Astrocyte of the spinal cord (primary cell): ENCODE measurements at regions not wholly inside any gene's neighbourhood (a gene's known extent, or its start where the extent isn't known, plus 50 kb on each side); places are given as distances from the start of the nearest gene placed in this dataset.

ENCODE experiments used
- DNase-seq: peaks from one replicate; pipeline ENCODE4 v3.0.0; 2011; ENCODE audit warnings: low read depth, low spot score
- H3K4me3 ChIP-seq: 2 replicates; pipeline ENCODE4 v1.5.1; 2011; ENCODE audit warnings: low read depth, mild to moderate bottlenecking, low read length, moderate library complexity
- in situ Hi-C: cut with HindIII; loops from 2 replicates; pipeline ENCODE4 v1.10.0; 2017; ENCODE audit warnings: low sequenced_read_pairs
- TF ChIP-seq, protein P1 (sequence below): IDR thresholded peaks from 2 replicates; pipeline ENCODE4 v1.5.1; 2012; ENCODE audit warnings: low read depth, mild to moderate bottlenecking, low read length, inconsistent platforms

DNA sequence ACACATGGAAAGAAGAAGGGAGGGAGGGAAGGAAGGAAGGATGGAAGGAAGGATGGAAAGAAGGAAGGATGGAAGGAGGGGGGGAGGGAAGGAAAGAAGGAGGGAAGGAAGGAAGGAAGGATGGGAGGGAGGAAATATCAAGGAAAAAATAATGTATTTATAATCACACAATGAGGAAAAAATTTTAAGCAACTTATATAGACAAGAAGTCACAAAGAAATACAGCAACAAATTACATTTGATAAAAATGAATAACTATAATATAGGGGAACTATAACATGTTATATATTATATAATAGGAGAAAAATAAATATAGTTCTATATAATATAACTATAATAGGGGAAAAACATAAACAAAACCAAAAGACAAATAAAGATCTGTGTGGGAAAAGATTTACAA, 441.8 kb downstream of the LRATD1 start:
- in situ Hi-C loops, result no loop called here
- no peak for DNase-seq
- no peak overlapping the region for H3K4me3 ChIP-seq
- TF ChIP-seq, protein P1, sequence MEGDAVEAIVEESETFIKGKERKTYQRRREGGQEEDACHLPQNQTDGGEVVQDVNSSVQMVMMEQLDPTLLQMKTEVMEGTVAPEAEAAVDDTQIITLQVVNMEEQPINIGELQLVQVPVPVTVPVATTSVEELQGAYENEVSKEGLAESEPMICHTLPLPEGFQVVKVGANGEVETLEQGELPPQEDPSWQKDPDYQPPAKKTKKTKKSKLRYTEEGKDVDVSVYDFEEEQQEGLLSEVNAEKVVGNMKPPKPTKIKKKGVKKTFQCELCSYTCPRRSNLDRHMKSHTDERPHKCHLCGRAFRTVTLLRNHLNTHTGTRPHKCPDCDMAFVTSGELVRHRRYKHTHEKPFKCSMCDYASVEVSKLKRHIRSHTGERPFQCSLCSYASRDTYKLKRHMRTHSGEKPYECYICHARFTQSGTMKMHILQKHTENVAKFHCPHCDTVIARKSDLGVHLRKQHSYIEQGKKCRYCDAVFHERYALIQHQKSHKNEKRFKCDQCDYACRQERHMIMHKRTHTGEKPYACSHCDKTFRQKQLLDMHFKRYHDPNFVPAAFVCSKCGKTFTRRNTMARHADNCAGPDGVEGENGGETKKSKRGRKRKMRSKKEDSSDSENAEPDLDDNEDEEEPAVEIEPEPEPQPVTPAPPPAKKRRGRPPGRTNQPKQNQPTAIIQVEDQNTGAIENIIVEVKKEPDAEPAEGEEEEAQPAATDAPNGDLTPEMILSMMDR, result no peak

DNA sequence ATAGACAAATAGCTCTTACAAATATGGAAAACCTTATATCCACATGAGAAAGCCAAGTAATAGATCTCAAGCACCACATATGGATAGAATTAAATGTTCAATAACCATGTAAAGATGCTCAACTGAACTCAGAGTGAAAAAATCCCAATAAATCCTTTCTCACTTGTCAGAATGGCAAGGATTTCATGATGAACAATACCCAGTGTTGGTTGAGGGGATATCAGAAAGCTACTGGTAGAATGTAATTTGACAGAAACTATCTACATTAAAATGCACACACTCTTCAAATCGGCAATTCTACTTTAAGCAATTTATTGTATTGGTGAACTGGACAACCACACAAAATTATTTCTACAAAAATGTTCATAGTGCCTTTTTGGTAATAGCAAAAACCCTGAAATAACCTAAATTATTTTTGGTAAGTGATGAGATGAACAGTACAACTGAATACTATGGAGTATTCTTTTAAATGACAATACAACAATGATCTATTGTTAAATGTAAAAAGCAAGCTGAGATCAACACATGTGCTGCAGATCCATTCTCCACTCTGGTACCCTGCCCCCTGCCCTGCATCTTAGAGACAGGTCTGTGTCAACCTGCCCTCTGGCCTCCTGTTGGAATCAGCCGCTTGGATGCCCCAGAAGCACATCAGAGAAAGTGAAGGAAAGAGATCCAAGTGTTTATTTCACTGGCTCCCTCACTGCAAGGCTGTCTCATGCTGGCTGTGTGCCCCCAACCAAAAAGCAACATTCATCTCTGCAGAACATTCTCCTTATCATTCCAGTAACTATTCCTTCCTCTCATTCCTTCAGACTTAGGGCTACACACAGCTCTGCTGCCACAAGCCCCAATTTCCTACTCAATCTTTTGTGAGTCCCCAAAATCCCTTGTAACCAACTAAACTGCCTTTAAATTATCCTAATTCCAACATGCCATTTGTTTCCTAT, 442.5 kb downstream of the LRATD1 start:
- TF ChIP-seq, protein P1, result no peak
- no peak for DNase-seq
- H3K4me3 ChIP-seq, result no peak overlapping the region
- in situ Hi-C loops, result no loop called here

DNA sequence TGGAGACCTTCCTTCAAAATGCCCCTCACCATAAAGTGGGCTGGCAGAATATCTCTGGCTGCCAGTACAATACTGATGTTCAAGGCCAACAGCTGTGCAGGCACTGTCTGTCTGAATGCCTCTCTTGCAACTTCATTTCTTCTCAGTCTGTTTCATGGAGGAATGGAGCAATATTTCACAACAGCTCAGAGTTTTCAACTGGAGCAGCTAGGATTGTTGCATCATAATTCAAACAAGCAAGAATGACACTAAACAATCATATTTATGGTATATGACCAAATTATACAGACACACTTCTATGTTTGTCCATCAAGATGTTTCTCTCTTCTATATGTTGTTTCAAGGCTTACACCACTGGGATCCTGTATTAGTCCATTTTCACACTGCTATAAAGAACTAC, 444.2 kb downstream of the LRATD1 start:
- TF ChIP-seq, protein P1, result no peak
- in situ Hi-C loops, result no loop called here
- no peak for DNase-seq
- no peak overlapping the region for H3K4me3 ChIP-seq

DNA sequence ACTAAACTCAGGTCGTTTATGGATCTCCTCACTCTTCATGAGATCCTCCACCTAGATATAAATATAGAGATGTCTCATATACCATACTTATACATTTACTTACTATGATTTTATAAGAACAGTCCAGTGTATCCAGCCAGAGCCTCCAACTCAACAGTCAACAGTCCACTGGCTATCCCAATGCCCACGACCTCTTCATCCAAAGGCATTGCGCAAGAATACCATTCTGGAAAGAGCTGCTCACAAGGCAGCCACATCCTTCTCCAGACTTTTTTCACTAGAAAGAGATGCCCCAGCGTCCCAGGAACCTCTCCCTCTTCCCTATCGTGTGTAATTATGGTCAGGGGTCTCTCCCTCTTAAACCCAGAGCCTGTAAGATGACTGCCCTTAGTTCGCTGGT, 448.8 kb downstream of the LRATD1 start:
- TF ChIP-seq, protein P1, result no peak
- in situ Hi-C loops, result no loop called here

DNA sequence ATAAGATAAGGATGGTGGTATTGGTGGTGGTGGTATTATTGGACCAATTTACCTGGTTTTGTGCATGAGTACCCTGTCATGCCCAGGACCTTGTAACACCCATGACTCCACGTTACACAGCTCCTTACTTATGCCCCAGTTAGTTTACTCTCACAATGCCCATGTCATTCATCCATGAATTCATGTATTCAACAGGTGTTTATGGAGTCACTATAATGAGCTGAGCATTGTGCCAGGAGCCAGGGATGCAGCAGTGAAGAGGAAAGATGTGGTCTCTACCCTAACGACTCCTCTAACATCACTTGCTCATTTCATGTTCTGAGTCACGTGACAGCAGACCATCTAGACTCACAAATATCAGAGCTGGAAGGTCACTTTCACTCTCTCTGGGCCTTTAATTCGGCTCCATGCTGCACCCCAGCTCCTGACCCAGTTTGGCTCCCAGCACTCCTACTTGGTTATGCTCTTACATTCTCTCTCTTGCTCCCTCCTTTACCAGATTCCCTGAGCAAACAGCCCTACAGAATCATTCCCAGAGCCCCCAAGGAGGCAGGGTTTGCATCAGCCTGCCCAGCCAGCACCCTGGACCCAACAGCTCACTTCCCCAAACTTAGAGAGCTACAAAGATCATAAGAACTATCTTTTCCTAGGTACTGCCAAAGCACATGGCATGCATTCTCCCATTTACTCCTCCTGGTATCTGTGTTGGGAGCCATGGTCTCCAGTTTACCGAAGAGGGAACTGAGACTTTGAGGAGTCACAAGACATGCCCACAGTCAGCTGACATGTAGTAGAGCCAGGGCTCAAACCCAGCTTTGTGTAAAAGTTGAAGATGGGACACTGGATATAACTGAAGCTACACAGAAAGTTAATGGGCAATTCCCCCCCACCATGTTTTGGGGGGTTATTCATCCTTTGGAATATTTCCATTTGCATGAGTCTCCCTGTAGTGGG, 449.9 kb downstream of the LRATD1 start:
- TF ChIP-seq, protein P1, result no peak
- in situ Hi-C loops, result no loop called here
- no peak for DNase-seq
- H3K4me3 ChIP-seq, result no peak overlapping the region

More for the DNA sequence above, 448.8 kb downstream of the LRATD1 start:
- H3K4me3 ChIP-seq, result no peak overlapping the region
- no peak for DNase-seq

DNA sequence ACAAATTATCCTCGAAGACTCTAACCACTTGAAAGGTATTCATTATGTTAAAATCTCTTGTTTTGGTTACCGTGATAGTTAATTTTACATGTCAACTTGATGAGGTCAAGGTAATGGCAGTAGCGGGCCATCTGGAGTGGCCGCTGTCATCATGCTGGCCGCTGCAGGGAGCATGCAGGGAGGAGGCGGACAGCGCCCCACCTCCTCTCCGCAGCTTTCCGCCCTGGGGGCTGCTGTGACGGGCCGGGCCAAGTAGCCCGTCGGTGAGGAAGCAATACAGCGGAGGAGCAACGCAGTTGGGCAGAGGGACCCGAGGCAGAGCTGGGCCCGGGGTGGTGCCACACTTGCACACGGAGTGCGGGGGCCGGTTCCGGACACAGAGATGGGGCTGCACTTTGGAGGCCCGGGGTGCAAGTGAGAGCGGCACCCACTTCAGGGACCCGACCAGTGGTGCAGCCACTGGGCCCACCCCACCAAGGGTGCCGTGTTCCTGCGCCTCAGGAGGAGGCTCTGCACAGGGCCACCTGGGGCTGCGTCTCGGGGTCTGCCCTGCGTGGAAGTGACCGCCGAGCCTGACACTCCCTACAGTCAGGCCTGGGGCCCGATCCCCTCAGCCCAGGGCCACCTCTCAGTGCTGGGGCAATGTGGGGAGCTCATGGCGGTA, 452.4 kb downstream of the LRATD1 start:
- no peak for DNase-seq
- TF ChIP-seq, protein P1, result no peak
- no peak overlapping the region for H3K4me3 ChIP-seq
- in situ Hi-C loops, result no loop called here
